HepG2 (cell line): ENCODE measurements at regions not wholly inside any gene's neighbourhood (a gene's known extent, or its start where the extent isn't known, plus 50 kb on each side); places are given as distances from the start of the nearest gene placed in this dataset.

Experiments
- ATAC-seq: fragments of 200-7000 bp; cut with Tn5 transposase; 3 replicates; pipeline ENCODE4 v1.9.1; 2020; ENCODE audit warnings: mild to moderate bottlenecking, moderate library complexity
- BruUV-seq: library from RNA; stranded (reverse); fragments of 400-500 nt; replicated peaks from 2 replicates; lab custom pipeline; 2021; lab: Mats Ljungman, UMichigan
- CTCF ChIA-PET: fragments of 300-600 bp; formaldehyde crosslinking; extraction: SDS; loops from one replicate; lab custom pipeline; 2021; ENCODE audit warnings: low total read pairs, inconsistent platforms, low intra/inter-chr PET ratio; lab: Yijun Ruan, JAX
- POLR2A ChIA-PET: fragments of 350-600 bp; sonication (Branson Sonifier 250); formaldehyde crosslinking; loops from one replicate; lab custom pipeline; 2020; ENCODE audit warnings: antibody characterized with exemption, inconsistent platforms; lab: Yijun Ruan, JAX
- DNase-seq: peaks from one replicate; pipeline ENCODE4 v3.0.0-alpha.2; 2015; ENCODE audit warnings: low spot score
- FAIRE-seq: peaks from 3 replicates; lab custom pipeline; 2011; peaks lifted over from hg19 to GRCh38; lab: Jason Lieb, UNC
- H2AFZ ChIP-seq: one replicate; pipeline ENCODE4 v1.6.1; 2011; ENCODE audit warnings: low read length, inconsistent platforms
- H3K27ac ChIP-seq: fragments of 300-600 bp; 3 replicates; pipeline ENCODE4 v1.8.0; 2011; ENCODE audit warnings: mixed run types, mild to moderate bottlenecking, mixed read lengths, low read length, inconsistent platforms; ENCODE audit not compliant: insufficient read depth; ENCODE audit errors: extremely low read length
- H3K27me3 ChIP-seq, 2 experiments: fragments of 200-600 bp in 1 of 2; 2 replicates in 1 of 2; 3 replicates in 1 of 2; pipeline versions ENCODE4 v1.6.0 to v1.8.0; 2011; ENCODE audit warnings: low read length in 2 of 2, mild to moderate bottlenecking in 2 of 2, moderate library complexity in 2 of 2, inconsistent platforms in 1 of 2; ENCODE audit not compliant: insufficient read depth in 2 of 2, control insufficient read depth in 1 of 2
- H3K36me3 ChIP-seq, 2 experiments: fragments of 200-600 bp in 1 of 2; replicated peaks in 1 of 2; 2 replicates in 1 of 2; 3 replicates in 1 of 2; pipeline versions ENCODE4 v1.5.1 to v1.8.0; 2011; ENCODE audit warnings: low read length in 2 of 2, inconsistent platforms in 1 of 2; ENCODE audit not compliant: insufficient read depth in 2 of 2, control insufficient read depth in 1 of 2
- H3K4me1 ChIP-seq: 2 replicates; pipeline ENCODE4 v1.5.1; 2012; ENCODE audit warnings: low read length, inconsistent platforms; ENCODE audit not compliant: insufficient read depth
- H3K4me2 ChIP-seq: 2 replicates; pipeline ENCODE4 v1.6.0; 2011; ENCODE audit warnings: low read depth, low read length, inconsistent platforms
- H3K4me3 ChIP-seq, 3 experiments: fragments of 200-600 bp in 1 of 3; sonication (generic), shearing (Covaris generic) in 1 of 3; replicated peaks in 1 of 3; 2 replicates each; pipeline ENCODE4 v1.5.1; 2011 to 2016; ENCODE audit warnings: low read length in 3 of 3, inconsistent platforms in 2 of 3, low read depth in 2 of 3, mild to moderate bottlenecking in 2 of 3, control low read depth in 1 of 3, mixed read lengths in 1 of 3; ENCODE audit not compliant: insufficient read depth in 1 of 3
- H3K79me2 ChIP-seq: one replicate; pipeline ENCODE4 v1.6.1; 2011; ENCODE audit warnings: low read length, inconsistent platforms; ENCODE audit not compliant: insufficient read depth
- H3K9ac ChIP-seq: 2 replicates; pipeline ENCODE4 v1.6.0; 2011; ENCODE audit warnings: mild to moderate bottlenecking, low read depth, low read length, inconsistent platforms; ENCODE audit not compliant: insufficient read depth
- H3K9me3 ChIP-seq: 2 replicates; pipeline ENCODE4 v1.5.1; 2012; ENCODE audit warnings: mild to moderate bottlenecking, low read length
- H4K20me1 ChIP-seq: 2 replicates; pipeline ENCODE4 v1.6.0; 2011; ENCODE audit warnings: inconsistent platforms, mild to moderate bottlenecking, low read length, moderate library complexity; ENCODE audit not compliant: insufficient read depth
- BRD4 ChIP-seq: sonication (generic); formaldehyde crosslinking; IDR thresholded peaks from 2 replicates; pipeline ENCODE4 v1.4.0; 2020; ENCODE audit warnings: missing genetic modification reagents
- DRAP1 ChIP-seq: IDR thresholded peaks from 2 replicates; pipeline ENCODE4 v1.6.1; 2016; ENCODE audit warnings: missing genetic modification reagents, missing compliant biosample characterization
- GMEB1 ChIP-seq: sonication (generic); formaldehyde crosslinking; IDR thresholded peaks from 2 replicates; pipeline ENCODE4 v1.5.1; 2020; ENCODE audit warnings: missing genetic modification reagents, mild to moderate bottlenecking, borderline replicate concordance
- HDAC6 ChIP-seq: fragments of 200-600 bp; sonication (generic); IDR thresholded peaks from 2 replicates; pipeline ENCODE4 v1.7.0; 2017; ENCODE audit warnings: mild to moderate bottlenecking, antibody characterized with exemption, low read length, low read depth
- POGK ChIP-seq: sonication (generic); formaldehyde crosslinking; conservative IDR thresholded peaks from 2 replicates; pipeline ENCODE4 v1.8.0; 2022; ENCODE audit warnings: mild to moderate bottlenecking, moderate library complexity, missing genetic modification reagents
- ZFAT ChIP-seq: sonication (generic); formaldehyde crosslinking; conservative IDR thresholded peaks from 2 replicates; pipeline ENCODE4 v1.8.1; 2023; ENCODE audit warnings: missing genetic modification reagents, inconsistent platforms
- ZSCAN25 ChIP-seq: sonication (generic); formaldehyde crosslinking; IDR thresholded peaks from 2 replicates; pipeline ENCODE4 v1.8.0; 2022; ENCODE audit warnings: mild to moderate bottlenecking, missing genetic modification reagents
- WGBS: methylation state at CpG from one replicate; pipeline ENCODE4 v1.1.6; 2017; ENCODE audit warnings: low lambda C conversion rate; 5-methylcytosine and 5-hydroxymethylcytosine counted together
- in situ Hi-C: cut with HindIII; loops from 2 replicates; pipeline ENCODE4 v1.10.0; 2017; ENCODE audit warnings: low pct_unique_long_range_greater_than_20kb; ENCODE audit not compliant: extremely low pct_ligation_motif_present
- intact Hi-C: fragments of 100-400 bp; cut with micrococcal nuclease; formaldehyde crosslinking; loops from one replicate; pipeline ENCODE4 v1.10.0; 2022; ENCODE audit not compliant: unreplicated experiment

- no peaks in the 10 kb centered on the region for H4K20me1 ChIP-seq
- no peak overlapping the region for H3K27ac ChIP-seq
- no peak overlapping the region for H3K4me3 ChIP-seq
- CTCF ChIA-PET, result no interaction called here
- 17% methylated on average over 1 of the region's 1 CpG for WGBS
- no peaks in the 10 kb centered on the region for H3K4me1 ChIP-seq
- no peak overlapping the region for H3K9ac ChIP-seq
- no peaks in the 10 kb centered on the region for H3K79me2 ChIP-seq
- DNase-seq (no peak), FAIRE-seq (no peak), ATAC-seq (no peak)
- TF ChIP-seq DRAP1 (CRISPR knock-in tag) (no peak), POGK (CRISPR knock-in tag) (no peak), GMEB1 (CRISPR knock-in tag) (no peak), ZFAT (CRISPR knock-in tag) (no peak), ZSCAN25 (CRISPR knock-in tag) (no peak), BRD4 (CRISPR knock-in tag) (no peak), HDAC6 (no peak)
- no peak overlapping the region for H2AFZ ChIP-seq
- BruUV-seq, result no TSS peak
- intact Hi-C loops, result no loop called here
- H3K4me2 ChIP-seq, result no peak overlapping the region
- in situ Hi-C loops, result no loop called here
- POLR2A ChIA-PET, result no interaction called here
- H3K27me3 ChIP-seq, result no peaks in the 10 kb centered on the region; a peak in 1 of 5 replicates
- no peaks in the 10 kb centered on the region for H3K9me3 ChIP-seq
- no peaks in the 10 kb centered on the region for H3K36me3 ChIP-seq
Observed at GRCh38 chr11:110971140-110971539, 258.9 kb upstream of the ARHGAP20 start.
